Peyer's patch (tissue), 4 donors: ENCODE measurements at regions not wholly inside any gene's neighbourhood (a gene's known extent, or its start where the extent isn't known, plus 50 kb on each side); places are given as distances from the start of the nearest gene placed in this dataset.

Experiments used
- CTCF ChIP-seq, 6 experiments: fragments of 450-650 bp in 4 of 6; fragments of 200-600 bp in 2 of 6; sonication (generic) in 1 of 6; IDR thresholded peaks; one replicate each; pipeline ENCODE4 v1.5.1; 2017 to 2019; ENCODE audit warnings: antibody characterized with exemption in 6 of 6, mild to moderate bottlenecking in 3 of 6, moderate library complexity in 1 of 6
- POLR2A ChIP-seq, 2 donors: fragments of 450-650 bp; IDR thresholded peaks; one replicate each; pipeline ENCODE4 v1.5.1; 2017; ENCODE audit warnings: antibody characterized with exemption in 2 of 2, mild to moderate bottlenecking in 2 of 2, moderate library complexity in 2 of 2

- TF ChIP-seq CTCF (IDR thresholded peaks at IDR 0.05): no peak
- no peak for TF ChIP-seq POLR2A (IDR thresholded peaks at IDR 0.05)
Observed at GRCh38 chr7:46939089-46939488, 642.8 kb downstream of the TNS3 start.
